H9 (cell line): ENCODE measurements at regions not wholly inside any gene's neighbourhood (a gene's known extent, or its start where the extent isn't known, plus 50 kb on each side); places are given as distances from the start of the nearest gene placed in this dataset.

Source experiments
- DNase-seq: peaks from one replicate; pipeline ENCODE4 v3.0.0-alpha.2; 2017
- H2AFZ ChIP-seq: one replicate; pipeline ENCODE4 v1.6.1; 2013; ENCODE audit warnings: mild to moderate bottlenecking, low read length, control low read depth, moderate library complexity
- H2AK5ac ChIP-seq: 2 replicates; pipeline ENCODE4 v1.6.1; 2013; ENCODE audit warnings: low read length, control low read depth, mixed read lengths; ENCODE audit not compliant: insufficient read length
- H2BK120ac ChIP-seq: one replicate; pipeline ENCODE4 v1.6.1; 2013; ENCODE audit warnings: low read depth, mild to moderate bottlenecking, low read length, control low read depth, inconsistent platforms; ENCODE audit not compliant: poor library complexity, severe bottlenecking
- H2BK12ac ChIP-seq: 2 replicates; pipeline ENCODE4 v1.6.1; 2013; ENCODE audit warnings: low read length, control low read depth, mixed read lengths, low read depth; ENCODE audit not compliant: insufficient read length
- H2BK15ac ChIP-seq: 2 replicates; pipeline ENCODE4 v1.6.1; 2013; ENCODE audit warnings: low read depth, low read length, control low read depth
- H2BK20ac ChIP-seq: one replicate; pipeline ENCODE4 v1.6.1; 2013; ENCODE audit warnings: low read depth, mild to moderate bottlenecking, low read length, control low read depth, inconsistent platforms; ENCODE audit not compliant: poor library complexity, severe bottlenecking
- H2BK5ac ChIP-seq: 2 replicates; pipeline ENCODE4 v1.6.1; 2013; ENCODE audit warnings: low read length, control low read depth, mixed read lengths; ENCODE audit not compliant: insufficient read length
- H3K14ac ChIP-seq: 2 replicates; pipeline ENCODE4 v1.6.1; 2013; ENCODE audit warnings: low read length, control low read depth; ENCODE audit not compliant: insufficient read depth
- H3K18ac ChIP-seq: 2 replicates; pipeline ENCODE4 v1.6.1; 2013; ENCODE audit warnings: low read depth, mild to moderate bottlenecking, mixed read lengths, low read length, control low read depth; ENCODE audit not compliant: insufficient read length
- H3K23ac ChIP-seq: 2 replicates; pipeline ENCODE4 v1.6.1; 2013; ENCODE audit warnings: low read length, control low read depth, mixed read lengths, low read depth; ENCODE audit not compliant: insufficient read length
- H3K23me2 ChIP-seq: 2 replicates; pipeline ENCODE4 v1.6.1; 2013; ENCODE audit warnings: low read depth, mild to moderate bottlenecking, mixed read lengths, low read length, control low read depth; ENCODE audit not compliant: insufficient read length, poor library complexity, severe bottlenecking
- H3K27ac ChIP-seq: 2 replicates; pipeline ENCODE4 v1.5.1; 2013; ENCODE audit warnings: low read length, control low read depth, mixed read lengths, low read depth; ENCODE audit not compliant: insufficient read length
- H3K27me3 ChIP-seq: 2 replicates; pipeline ENCODE4 v1.6.1; 2013; ENCODE audit warnings: low read length, control low read depth, inconsistent platforms; ENCODE audit not compliant: insufficient read depth
- H3K4ac ChIP-seq: 2 replicates; pipeline ENCODE4 v1.6.1; 2013; ENCODE audit warnings: low read depth, mild to moderate bottlenecking, control low read depth, inconsistent platforms, low read length, moderate library complexity
- H3K4me1 ChIP-seq: 2 replicates; pipeline ENCODE4 v1.6.1; 2013; ENCODE audit warnings: low read length, control low read depth, inconsistent platforms; ENCODE audit not compliant: insufficient read depth
- H3K4me2 ChIP-seq: 2 replicates; pipeline ENCODE4 v1.6.1; 2013; ENCODE audit warnings: low read length, control low read depth, mixed read lengths; ENCODE audit not compliant: insufficient read length, insufficient read depth
- H3K56ac ChIP-seq: 2 replicates; pipeline ENCODE4 v1.6.1; 2013; ENCODE audit warnings: low read depth, mild to moderate bottlenecking, mixed read lengths, low read length, control low read depth; ENCODE audit not compliant: insufficient read length
- H3K79me1 ChIP-seq: 2 replicates; pipeline ENCODE4 v1.6.1; 2013; ENCODE audit warnings: low read depth, mild to moderate bottlenecking, moderate library complexity, low read length, control low read depth, inconsistent platforms; ENCODE audit not compliant: insufficient read depth, poor library complexity, severe bottlenecking
- H3K79me2 ChIP-seq: 2 replicates; pipeline ENCODE4 v1.6.1; 2013; ENCODE audit warnings: low read length, control low read depth, inconsistent platforms; ENCODE audit not compliant: insufficient read depth
- H3K9ac ChIP-seq: 2 replicates; pipeline ENCODE4 v1.6.1; 2013; ENCODE audit warnings: low read length, control low read depth, mixed read lengths; ENCODE audit not compliant: insufficient read length; ENCODE audit errors: extremely low read depth
- H3K9me3 ChIP-seq: one replicate; pipeline ENCODE4 v1.6.1; 2013; ENCODE audit warnings: low read depth, low read length, inconsistent platforms; ENCODE audit not compliant: control insufficient read depth
- H3T11ph ChIP-seq: one replicate; pipeline ENCODE4 v1.6.1; 2013; ENCODE audit warnings: mild to moderate bottlenecking, low read length, control low read depth, inconsistent platforms
- H4K20me1 ChIP-seq: one replicate; pipeline ENCODE4 v1.6.1; 2013; ENCODE audit not compliant: control insufficient read depth, insufficient read length, insufficient read depth
- H4K5ac ChIP-seq: 2 replicates; pipeline ENCODE4 v1.6.1; 2013; ENCODE audit warnings: low read depth, mild to moderate bottlenecking, mixed read lengths, low read length, control low read depth; ENCODE audit not compliant: insufficient read length
- H4K8ac ChIP-seq: replicated peaks from 2 replicates; pipeline ENCODE4 v1.6.1; 2013; ENCODE audit warnings: low read length, control low read depth, mixed read lengths, low read depth; ENCODE audit not compliant: insufficient read length
- H4K91ac ChIP-seq: 2 replicates; pipeline ENCODE4 v1.6.1; 2013; ENCODE audit warnings: low read depth, mild to moderate bottlenecking, moderate library complexity, mixed read lengths, low read length, control low read depth; ENCODE audit not compliant: insufficient read length
- H3K27ac Mint-ChIP-seq, 3 experiments: 2 replicates in 2 of 3; 3 replicates in 1 of 3; pipeline ENCODE4 v1.8.0; 2020 to 2021; ENCODE audit warnings: mixed read lengths in 3 of 3, mild to moderate bottlenecking in 1 of 3, moderate library complexity in 1 of 3
- H3K27me3 Mint-ChIP-seq: 2 replicates; pipeline ENCODE4 v1.8.0; 2021; ENCODE audit warnings: low read depth, mild to moderate bottlenecking, moderate library complexity, mixed read lengths
- H3K36me3 Mint-ChIP-seq, 3 experiments: 2 replicates in 2 of 3; 3 replicates in 1 of 3; pipeline ENCODE4 v1.8.0; 2020 to 2021; ENCODE audit warnings: low read depth in 3 of 3, mixed read lengths in 3 of 3; ENCODE audit not compliant: insufficient read depth in 1 of 3
- H3K4me1 Mint-ChIP-seq, 2 experiments: 2 replicates each; pipeline ENCODE4 v1.8.0; 2020; ENCODE audit warnings: mixed read lengths in 2 of 2
- H3K4me3 Mint-ChIP-seq, 2 experiments: 2 replicates in 1 of 2; 3 replicates in 1 of 2; pipeline ENCODE4 v1.8.0; 2020 to 2021; ENCODE audit warnings: mild to moderate bottlenecking in 2 of 2, mixed read lengths in 2 of 2, moderate library complexity in 1 of 2
- H3K9me3 Mint-ChIP-seq, 2 experiments: 2 replicates in 1 of 2; 3 replicates in 1 of 2; pipeline ENCODE4 v1.8.0; 2020; ENCODE audit warnings: mild to moderate bottlenecking in 2 of 2, mixed read lengths in 2 of 2, moderate library complexity in 1 of 2
- WGBS: extraction: QIAGEN DNeasy Blood & Tissue Kit; methylation state at CpG from one replicate; pipeline ENCODE4 v1.1.7; 2013; ENCODE audit warnings: missing lambda C conversion rate, low lambda C conversion rate, mixed read lengths; ENCODE audit not compliant: insufficient read length; ENCODE audit errors: extremely low coverage; 5-methylcytosine and 5-hydroxymethylcytosine counted together
- TF ChIP-seq, protein P1 (sequence below): fragments of 200-600 bp; sonication (generic); conservative IDR thresholded peaks from 3 replicates; pipeline ENCODE4 v1.8.0; 2021; ENCODE audit warnings: antibody characterized with exemption, mild to moderate bottlenecking

DNA sequence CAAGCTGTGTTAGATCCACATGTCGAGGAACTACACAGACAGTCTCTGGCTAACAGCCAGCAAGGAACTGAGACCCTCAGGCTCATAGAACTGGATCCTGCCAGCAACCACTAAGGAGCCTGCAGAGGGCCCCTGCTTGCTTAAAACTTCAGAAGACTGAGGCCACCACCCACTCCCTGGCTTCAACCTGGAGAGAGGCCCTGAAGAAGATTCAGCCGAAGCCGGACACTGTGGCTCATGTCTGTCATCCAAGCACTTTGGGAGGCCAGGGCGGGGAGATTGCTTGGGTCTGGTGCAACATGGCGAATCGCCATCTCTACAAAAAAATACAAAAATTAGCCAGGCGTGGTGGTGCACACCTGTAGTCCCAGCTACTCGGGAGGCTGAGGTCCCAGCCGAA lies 92.6 kb upstream of the TMPRSS2 start:
- H3K56ac ChIP-seq = no peak overlapping the region
- no peaks in the 10 kb centered on the region for H3K79me2 ChIP-seq
- H3K4me1 ChIP-seq = no peaks in the 10 kb centered on the region
- H2BK20ac ChIP-seq = no peak overlapping the region
- no peak overlapping the region; a peak in 1 of 5 replicates for H3K4me3 Mint-ChIP-seq
- H2BK5ac ChIP-seq = no peak overlapping the region
- H3K4me2 ChIP-seq = no peak overlapping the region
- no peak overlapping the region for H4K5ac ChIP-seq
- no peak overlapping the region for H2BK120ac ChIP-seq
- H3K23me2 ChIP-seq = no peaks in the 10 kb centered on the region
- H3K36me3 Mint-ChIP-seq = no peaks in the 10 kb centered on the region; a peak in 1 of 7 replicates
- WGBS = no CpG with 5 or more reads among the region's 9 CpGs
- H3K79me1 ChIP-seq = no peaks in the 10 kb centered on the region
- no peak overlapping the region for H2AK5ac ChIP-seq
- H3K27me3 ChIP-seq = no peaks in the 10 kb centered on the region
- no peak for DNase-seq
- H3T11ph ChIP-seq = no peak overlapping the region
- no peak overlapping the region for H4K8ac ChIP-seq
- no peak overlapping the region for H3K9ac ChIP-seq
- peaks cover 32% of the 10 kb centered on the region for H3K27me3 Mint-ChIP-seq
- H4K91ac ChIP-seq = no peak overlapping the region
- H3K27ac ChIP-seq = no peak overlapping the region
- H3K4ac ChIP-seq = no peak overlapping the region
- H3K27ac Mint-ChIP-seq = no peak overlapping the region
- H4K20me1 ChIP-seq = no peaks in the 10 kb centered on the region
- no peak overlapping the region for H2BK15ac ChIP-seq
- H3K14ac ChIP-seq = no peak overlapping the region
- H2AFZ ChIP-seq = no peak overlapping the region
- no peak overlapping the region for H3K18ac ChIP-seq
- H3K4me1 Mint-ChIP-seq = peaks cover 10 to 23% of the 10 kb centered on the region in 2 experiments
- no peak overlapping the region for H3K23ac ChIP-seq
- TF ChIP-seq, protein P1, sequence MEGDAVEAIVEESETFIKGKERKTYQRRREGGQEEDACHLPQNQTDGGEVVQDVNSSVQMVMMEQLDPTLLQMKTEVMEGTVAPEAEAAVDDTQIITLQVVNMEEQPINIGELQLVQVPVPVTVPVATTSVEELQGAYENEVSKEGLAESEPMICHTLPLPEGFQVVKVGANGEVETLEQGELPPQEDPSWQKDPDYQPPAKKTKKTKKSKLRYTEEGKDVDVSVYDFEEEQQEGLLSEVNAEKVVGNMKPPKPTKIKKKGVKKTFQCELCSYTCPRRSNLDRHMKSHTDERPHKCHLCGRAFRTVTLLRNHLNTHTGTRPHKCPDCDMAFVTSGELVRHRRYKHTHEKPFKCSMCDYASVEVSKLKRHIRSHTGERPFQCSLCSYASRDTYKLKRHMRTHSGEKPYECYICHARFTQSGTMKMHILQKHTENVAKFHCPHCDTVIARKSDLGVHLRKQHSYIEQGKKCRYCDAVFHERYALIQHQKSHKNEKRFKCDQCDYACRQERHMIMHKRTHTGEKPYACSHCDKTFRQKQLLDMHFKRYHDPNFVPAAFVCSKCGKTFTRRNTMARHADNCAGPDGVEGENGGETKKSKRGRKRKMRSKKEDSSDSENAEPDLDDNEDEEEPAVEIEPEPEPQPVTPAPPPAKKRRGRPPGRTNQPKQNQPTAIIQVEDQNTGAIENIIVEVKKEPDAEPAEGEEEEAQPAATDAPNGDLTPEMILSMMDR = no peak
- H2BK12ac ChIP-seq = no peak overlapping the region
- no peaks in the 10 kb centered on the region for H3K9me3 ChIP-seq
- H3K9me3 Mint-ChIP-seq = no peaks in the 10 kb centered on the region; a peak in 1 of 5 replicates
